ENCODE measurements at regions not wholly inside any gene's neighbourhood (a gene's known extent, or its start where the extent isn't known, plus 50 kb on each side); places are given as distances from the start of the nearest gene placed in this dataset.

- DNase-seq (no peak), ATAC-seq (no peak)
- Histone ChIP-seq H3K4me3 (ENCODE audit: low read length) (no peak overlapping the region), H3K79me2 (ENCODE audit: low read length) (no peaks in the 10 kb centered on the region), H3K36me3 (ENCODE audit: low read depth, low read length) (no peaks in the 10 kb centered on the region), H3K4me1 (ENCODE audit: insufficient read depth, low read length) (no peaks in the 10 kb centered on the region), H3K27me3 (ENCODE audit: low read length) (no peaks in the 10 kb centered on the region), H3F3A (ENCODE audit: low read length, unreplicated experiment) (no peaks in the 10 kb centered on the region), H3K9me2 (replicated peaks; ENCODE audit: low read length) (no peaks in the 10 kb centered on the region), H3K4me2 (ENCODE audit: low read length) (no peak overlapping the region), H4K20me1 (ENCODE audit: low read length) (no peaks in the 10 kb centered on the region), H2AFZ (ENCODE audit: low read length) (no peak overlapping the region), H3K9ac (ENCODE audit: low read length) (no peak overlapping the region), H3K9me3 (ENCODE audit: low read length) (no peaks in the 10 kb centered on the region), H3K27ac (ENCODE audit: low read length) (no peak overlapping the region)
- ChIA-PET CTCF (no interaction called here), POLR2A (ENCODE audit: unreplicated experiment) (no interaction called here)
- TF ChIP-seq EZH2phosphoT487 (IDR thresholded peaks at IDR 0.05; ENCODE audit: borderline replicate concordance, low read length) (no peak), CTCF (conservative IDR thresholded peaks at IDR 0.05; ENCODE audit: low read depth, low read length) (no peak), EZH2 (IDR thresholded peaks at IDR 0.05; ENCODE audit: low read length, unreplicated experiment) (no peak)
- intact Hi-C loops (cut with micrococcal nuclease), result no loop called here
- BruUV-seq (replicated peaks), result no TSS peak
These were observed 1329.9 kb upstream of the GOT2 start for GRCh38 chr16:60064026-60064425.

DNA sequence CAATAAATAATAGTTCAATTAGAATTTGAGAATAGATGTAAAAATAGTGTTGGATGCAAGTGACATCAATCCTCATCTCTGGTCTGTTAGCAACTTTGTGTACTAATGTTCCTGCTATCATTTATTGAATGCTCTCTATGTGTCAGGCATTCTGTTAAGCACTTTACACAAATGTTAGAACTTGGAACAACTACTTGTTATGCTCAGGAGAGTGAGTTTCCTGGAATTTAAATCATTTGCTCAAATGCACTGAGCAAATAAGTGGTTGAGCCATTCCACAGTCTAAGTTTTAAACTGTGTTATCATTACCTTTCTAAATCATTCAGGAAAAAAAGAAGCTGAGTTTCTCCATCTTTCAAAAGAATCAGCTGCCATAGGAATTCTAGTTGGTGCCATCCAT lies 1327.3 kb upstream of the GOT2 start:
- no peaks in the 10 kb centered on the region for H4K20me1 ChIP-seq (ENCODE audit: low read length)
- H3K27me3 ChIP-seq (ENCODE audit: low read length), result no peaks in the 10 kb centered on the region
- no peak overlapping the region for H3K27ac ChIP-seq (ENCODE audit: low read length)
- H2AFZ ChIP-seq (ENCODE audit: low read length), result no peak overlapping the region
- no peak overlapping the region for H3K9ac ChIP-seq (ENCODE audit: low read length)
- no peak for DNase-seq
- H3K9me2 ChIP-seq (replicated peaks; ENCODE audit: low read length), result no peaks in the 10 kb centered on the region
- no peaks in the 10 kb centered on the region for H3K36me3 ChIP-seq (ENCODE audit: low read depth, low read length)
- ChIA-PET POLR2A (ENCODE audit: unreplicated experiment) (no interaction called here), CTCF (no interaction called here)
- ATAC-seq, result no peak
- BruUV-seq (replicated peaks), result no TSS peak
- H3K4me2 ChIP-seq (ENCODE audit: low read length), result no peak overlapping the region
- TF ChIP-seq EZH2phosphoT487 (IDR thresholded peaks at IDR 0.05; ENCODE audit: borderline replicate concordance, low read length) (no peak), CTCF (conservative IDR thresholded peaks at IDR 0.05; ENCODE audit: low read depth, low read length) (no peak), EZH2 (IDR thresholded peaks at IDR 0.05; ENCODE audit: low read length, unreplicated experiment) (no peak)
- no peaks in the 10 kb centered on the region for H3K79me2 ChIP-seq (ENCODE audit: low read length)
- H3K4me1 ChIP-seq (ENCODE audit: insufficient read depth, low read length), result no peaks in the 10 kb centered on the region
- H3F3A ChIP-seq (ENCODE audit: low read length, unreplicated experiment), result no peaks in the 10 kb centered on the region
- intact Hi-C loops (cut with micrococcal nuclease), result no loop called here
- no peak overlapping the region for H3K4me3 ChIP-seq (ENCODE audit: low read length)
- no peaks in the 10 kb centered on the region for H3K9me3 ChIP-seq (ENCODE audit: low read length)

DNA sequence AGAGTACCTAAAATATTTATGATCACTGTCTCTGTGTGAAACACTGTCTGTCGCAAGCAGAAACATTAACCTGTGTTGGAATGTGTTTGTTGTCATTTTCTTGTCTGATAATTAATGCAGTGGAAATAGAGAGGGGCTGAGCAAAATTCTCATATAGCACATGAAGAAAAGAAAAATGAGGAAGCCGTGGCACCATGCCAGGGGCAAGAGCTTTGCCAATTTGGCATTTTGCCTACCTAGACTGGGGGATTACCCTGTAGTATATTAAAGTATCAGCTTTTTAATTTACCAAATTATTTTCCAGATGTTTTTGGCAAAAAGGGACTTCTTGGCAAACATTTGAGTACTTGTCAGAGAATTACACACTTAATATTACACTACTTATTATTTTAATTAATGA lies 1326.6 kb upstream of the GOT2 start:
- Histone ChIP-seq H3K4me2 (ENCODE audit: low read length) (no peak overlapping the region), H2AFZ (ENCODE audit: low read length) (no peak overlapping the region), H3K79me2 (ENCODE audit: low read length) (no peaks in the 10 kb centered on the region), H3K27me3 (ENCODE audit: low read length) (no peaks in the 10 kb centered on the region), H3F3A (ENCODE audit: low read length, unreplicated experiment) (no peaks in the 10 kb centered on the region), H3K36me3 (ENCODE audit: low read depth, low read length) (no peaks in the 10 kb centered on the region), H3K27ac (ENCODE audit: low read length) (no peak overlapping the region), H3K4me3 (ENCODE audit: low read length) (no peak overlapping the region), H3K9me3 (ENCODE audit: low read length) (no peaks in the 10 kb centered on the region), H3K9me2 (replicated peaks; ENCODE audit: low read length) (no peaks in the 10 kb centered on the region), H4K20me1 (ENCODE audit: low read length) (no peaks in the 10 kb centered on the region), H3K4me1 (ENCODE audit: insufficient read depth, low read length) (no peaks in the 10 kb centered on the region), H3K9ac (ENCODE audit: low read length) (no peak overlapping the region)
- DNase-seq, result no peak
- TF ChIP-seq CTCF (conservative IDR thresholded peaks at IDR 0.05; ENCODE audit: low read depth, low read length), result no peak
- no peak for TF ChIP-seq EZH2phosphoT487 (IDR thresholded peaks at IDR 0.05; ENCODE audit: borderline replicate concordance, low read length)
- no peak for TF ChIP-seq EZH2 (IDR thresholded peaks at IDR 0.05; ENCODE audit: low read length, unreplicated experiment)
- POLR2A ChIA-PET (ENCODE audit: unreplicated experiment), result no interaction called here
- ATAC-seq, result no peak
- CTCF ChIA-PET, result no interaction called here
- intact Hi-C loops (cut with micrococcal nuclease), result no loop called here
- no TSS peak for BruUV-seq (replicated peaks)

Data from PC-3 (cell line).